ENCODE measurements at regions not wholly inside any gene's neighbourhood (a gene's known extent, or its start where the extent isn't known, plus 50 kb on each side); places are given as distances from the start of the nearest gene placed in this dataset.

- TF ChIP-seq ZFX (IDR thresholded peaks at IDR 0.05) (no peak), CTCF (conservative IDR thresholded peaks at IDR 0.05) (no peak)
Observed at GRCh38 chr4:38400946-38401345, 263.1 kb upstream of the KLF3 start.

All from C4-2B (cell line).